B cell (primary cell): ENCODE measurements at regions not wholly inside any gene's neighbourhood (a gene's known extent, or its start where the extent isn't known, plus 50 kb on each side); places are given as distances from the start of the nearest gene placed in this dataset.

Source experiments
- ATAC-seq: fragments of 200-7000 bp; cut with Tn5 transposase; one replicate; pipeline ENCODE4 v1.10.0; 2021; ENCODE audit warnings: low read depth, mild to moderate bottlenecking, moderate number of reproducible peaks, moderate library complexity
- CTCF ChIA-PET: fragments of 350-600 bp; sonication (Branson Sonifier 250); formaldehyde crosslinking; loops from one replicate; lab custom pipeline; 2021; ENCODE audit warnings: antibody characterized with exemption, inconsistent platforms; lab: Charles Lee
- POLR2A ChIA-PET: fragments of 350-600 bp; sonication (Branson Sonifier 250); formaldehyde crosslinking; loops from one replicate; lab custom pipeline; 2021; ENCODE audit warnings: antibody characterized with exemption; lab: Charles Lee
- DNase-seq: peaks from one replicate; pipeline ENCODE4 v3.0.0; 2013
- H2AFZ ChIP-seq: 2 replicates; pipeline ENCODE4 v1.6.1; 2012; ENCODE audit warnings: mild to moderate bottlenecking, low read depth, low read length; ENCODE audit not compliant: insufficient read depth, poor library complexity, severe bottlenecking
- H3K27ac ChIP-seq, 2 donors: 1 replicate in 1 of 2; 2 replicates in 1 of 2; pipeline ENCODE4 v1.5.1; 2012 to 2013; ENCODE audit warnings: low read length in 2 of 2, mild to moderate bottlenecking in 2 of 2, moderate library complexity in 1 of 2
- H3K27me3 ChIP-seq, 4 experiments: fragments of 200-600 bp in 1 of 4; sonication (generic) in 1 of 4; replicated peaks in 1 of 4; 1 replicate in 2 of 4; 2 replicates in 2 of 4; pipeline versions ENCODE4 v1.6.1 to v1.7.0; 2013 to 2016; ENCODE audit warnings: low read length in 3 of 4, mild to moderate bottlenecking in 2 of 4, mixed read lengths in 1 of 4, moderate library complexity in 1 of 4; ENCODE audit not compliant: insufficient read depth in 4 of 4, control insufficient read depth in 3 of 4; ENCODE audit errors: control extremely low read depth in 1 of 4
- H3K36me3 ChIP-seq, 2 experiments: replicated peaks in 1 of 2; 1 replicate in 1 of 2; 2 replicates in 1 of 2; pipeline versions ENCODE4 v1.6.1 to v1.7.1; 2013; ENCODE audit warnings: low read length in 1 of 2; ENCODE audit not compliant: insufficient read depth in 2 of 2, control insufficient read depth in 1 of 2; ENCODE audit errors: control extremely low read depth in 1 of 2, extremely low read depth in 1 of 2
- H3K4me1 ChIP-seq, 2 donors: fragments of 200-600 bp in 1 of 2; sonication (generic) in 1 of 2; 1 replicate in 1 of 2; 2 replicates in 1 of 2; pipeline versions ENCODE4 v1.5.1 to v1.6.1; 2013 to 2017; ENCODE audit warnings: low read length in 2 of 2; ENCODE audit not compliant: control insufficient read depth in 2 of 2, insufficient read depth in 2 of 2
- H3K4me2 ChIP-seq: replicated peaks from 2 replicates; pipeline ENCODE3; 2012; ENCODE audit warnings: mild to moderate bottlenecking, low read depth, low read length; ENCODE audit not compliant: poor library complexity, severe bottlenecking
- H3K4me3 ChIP-seq, 5 experiments: fragments of 200-600 bp in 1 of 5; sonication (generic) in 1 of 5; 1 replicate in 3 of 5; 2 replicates in 2 of 5; pipeline versions ENCODE4 v1.5.1 to v1.7.0; 2011 to 2016; ENCODE audit warnings: low read length in 4 of 5, mild to moderate bottlenecking in 4 of 5, low read depth in 2 of 5, control low read depth in 1 of 5, moderate library complexity in 1 of 5; ENCODE audit not compliant: insufficient read depth in 1 of 5; ENCODE audit errors: control extremely low read depth in 1 of 5, extremely low read depth in 1 of 5
- H3K79me2 ChIP-seq: fragments of 200-600 bp; sonication (generic); one replicate; pipeline ENCODE4 v1.6.0; 2016; ENCODE audit warnings: low read length; ENCODE audit not compliant: control insufficient read depth, insufficient read depth
- H3K9ac ChIP-seq: fragments of 200-600 bp; sonication (generic); 2 replicates; pipeline ENCODE4 v1.6.1; 2017; ENCODE audit warnings: mild to moderate bottlenecking, low read length, moderate library complexity
- H3K9me3 ChIP-seq, 3 donors: one replicate each; pipeline versions ENCODE4 v1.6.1 to v1.7.1; 2013; ENCODE audit warnings: low read length in 2 of 3; ENCODE audit not compliant: control insufficient read depth in 2 of 3, insufficient read depth in 1 of 3; ENCODE audit errors: control extremely low read depth in 1 of 3
- H4K20me1 ChIP-seq: 2 replicates; pipeline ENCODE4 v1.6.0; 2012; ENCODE audit warnings: mild to moderate bottlenecking, low read length; ENCODE audit not compliant: insufficient read depth, control insufficient read depth, poor library complexity, severe bottlenecking
- H3K27ac Mint-ChIP-seq: one replicate; pipeline ENCODE4 v1.8.0; 2021; ENCODE audit warnings: mixed read lengths
- H3K27me3 Mint-ChIP-seq: one replicate; pipeline ENCODE4 v1.8.0; 2021; ENCODE audit warnings: mixed read lengths
- H3K4me1 Mint-ChIP-seq: one replicate; pipeline ENCODE4 v1.8.0; 2021; ENCODE audit warnings: mixed read lengths
- H3K4me3 Mint-ChIP-seq: one replicate; pipeline ENCODE4 v1.8.0; 2021; ENCODE audit warnings: mixed read lengths
- H3K9me3 Mint-ChIP-seq: one replicate; pipeline ENCODE4 v1.8.0; 2022; ENCODE audit warnings: mixed read lengths; ENCODE audit not compliant: insufficient read depth
- CTCF ChIP-seq: fragments of 200-600 bp; IDR thresholded peaks from one replicate; pipeline ENCODE4 v1.8.0; 2022; ENCODE audit warnings: antibody characterized with exemption, mild to moderate bottlenecking
- EZH2 ChIP-seq: IDR thresholded peaks from 2 replicates; pipeline ENCODE4 v1.6.1; 2012; ENCODE audit warnings: borderline replicate concordance, low read depth, mild to moderate bottlenecking, moderate library complexity, low read length; ENCODE audit not compliant: insufficient read depth, poor library complexity, severe bottlenecking
- whole genome bisulfite sequencing: methylation state at CpG from one replicate; pipeline ENCODE4 v1.1.5; 2013; ENCODE audit warnings: missing lambda C conversion rate; ENCODE audit not compliant: insufficient coverage; 5-methylcytosine and 5-hydroxymethylcytosine counted together
- intact Hi-C: fragments of 100-400 bp; cut with micrococcal nuclease; formaldehyde crosslinking; loops from one replicate; pipeline ENCODE4 v1.10.0; 2022

- H3K27me3 ChIP-seq: no peaks in the 10 kb centered on the region
- H3K4me1 ChIP-seq: peaks cover 0 to 3% of the 10 kb centered on the region in 2 donors
- no peaks in the 10 kb centered on the region for H3K4me1 Mint-ChIP-seq
- no peak overlapping the region for H3K4me3 Mint-ChIP-seq
- H3K4me2 ChIP-seq: no peak overlapping the region
- intact Hi-C loops: no loop called here
- no peak overlapping the region for H3K4me3 ChIP-seq
- peaks cover 13% of the 10 kb centered on the region for H3K27me3 Mint-ChIP-seq
- DNase-seq: no peak
- H3K9me3 ChIP-seq: no peaks in the 10 kb centered on the region
- WGBS: no CpG with 5 or more reads among the region's 3 CpGs
- H3K79me2 ChIP-seq: no peaks in the 10 kb centered on the region
- H3K9ac ChIP-seq: no peak overlapping the region
- CTCF ChIA-PET: no interaction called here
- ATAC-seq: no peak
- POLR2A ChIA-PET: no interaction called here
- no peak for TF ChIP-seq EZH2
- no peak for TF ChIP-seq CTCF
- no peaks in the 10 kb centered on the region for H3K36me3 ChIP-seq
- no peak overlapping the region for H3K27ac ChIP-seq
- no peaks in the 10 kb centered on the region for H4K20me1 ChIP-seq
- H2AFZ ChIP-seq: no peak overlapping the region
- no peak overlapping the region for H3K27ac Mint-ChIP-seq
- H3K9me3 Mint-ChIP-seq: no peaks in the 10 kb centered on the region
Observed at GRCh38 chr18:73976433-73976832, 171.2 kb downstream of the FBXO15 start.

GRCh38 chr18:73975266-73975665 lies 172.4 kb downstream of the FBXO15 start:
- TF ChIP-seq CTCF (no peak), EZH2 (no peak)
- H3K36me3 ChIP-seq: no peaks in the 10 kb centered on the region
- H3K27me3 Mint-ChIP-seq: peaks cover 13% of the 10 kb centered on the region
- no peak overlapping the region for H3K4me3 Mint-ChIP-seq
- ATAC-seq (no peak), DNase-seq (no peak)
- intact Hi-C loops: no loop called here
- H3K27ac Mint-ChIP-seq: no peak overlapping the region
- no peak overlapping the region for H3K9ac ChIP-seq
- H3K27me3 ChIP-seq: no peaks in the 10 kb centered on the region
- H3K27ac ChIP-seq: no peak overlapping the region
- no peak overlapping the region for H3K4me2 ChIP-seq
- POLR2A ChIA-PET: no interaction called here
- H4K20me1 ChIP-seq: no peaks in the 10 kb centered on the region
- no peak overlapping the region for H3K4me3 ChIP-seq
- no peaks in the 10 kb centered on the region for H3K79me2 ChIP-seq
- no peaks in the 10 kb centered on the region for H3K9me3 ChIP-seq
- no peaks in the 10 kb centered on the region for H3K4me1 Mint-ChIP-seq
- H3K9me3 Mint-ChIP-seq: no peaks in the 10 kb centered on the region
- peaks cover 0 to 3% of the 10 kb centered on the region in 2 donors for H3K4me1 ChIP-seq
- peak overlapping the region; percentile 32 for H2AFZ ChIP-seq
- 0% methylated on average over 3 of the region's 7 CpGs for WGBS
- CTCF ChIA-PET: no interaction called here
